NB4 (cell line): ENCODE measurements at regions not wholly inside any gene's neighbourhood (a gene's known extent, or its start where the extent isn't known, plus 50 kb on each side); places are given as distances from the start of the nearest gene placed in this dataset.

Source experiments
- CTCF ChIP-seq: IDR thresholded peaks from one replicate; pipeline ENCODE4 v1.5.1; 2012; ENCODE audit warnings: low read depth, low read length
- MAX ChIP-seq: IDR thresholded peaks from 2 replicates; pipeline ENCODE4 v1.6.1; 2011; ENCODE audit warnings: low read depth, low read length

DNA sequence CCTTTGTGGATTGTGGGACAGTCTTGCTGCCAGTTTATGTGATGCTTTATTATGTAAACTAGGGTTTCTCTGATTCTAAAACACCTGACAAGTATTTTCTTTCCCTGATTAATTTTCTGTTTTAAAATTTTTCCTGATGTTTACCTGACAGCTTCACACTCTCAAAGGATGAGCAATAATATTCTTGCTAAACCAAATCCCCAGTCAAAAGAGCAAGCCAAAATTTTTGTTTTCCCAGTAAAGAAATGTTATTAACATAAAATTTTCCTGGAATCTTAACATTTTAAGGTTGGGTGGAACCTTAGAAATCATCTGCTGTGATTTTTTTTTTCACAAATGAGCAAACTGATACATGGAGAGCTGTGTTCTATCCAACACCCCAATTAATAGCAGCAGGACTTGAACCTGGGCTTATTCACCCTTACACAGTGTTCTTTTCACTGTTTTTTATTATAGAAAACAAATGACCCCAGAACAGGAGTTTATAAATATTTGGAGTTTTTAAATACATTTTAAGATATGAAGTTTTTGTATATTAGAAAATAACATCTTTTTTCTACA is 185.2 kb upstream of the VIPR2 start:
- TF ChIP-seq MAX (no peak), CTCF (no peak)
